Mucosa of descending colon (tissue), 3 donors: ENCODE measurements at regions not wholly inside any gene's neighbourhood (a gene's known extent, or its start where the extent isn't known, plus 50 kb on each side); places are given as distances from the start of the nearest gene placed in this dataset.
A peak's percentile ranks its signal among the peaks of the same experiment; 100 is the strongest.

Experiments used
- ATAC-seq: fragments of 200-7000 bp; cut with Tn5 transposase; one replicate; pipeline ENCODE4 v1.9.1; 2020; ENCODE audit warnings: mild to moderate bottlenecking, moderate library complexity
- DNase-seq, 3 donors: peaks; one replicate each; pipeline ENCODE4 v3.0.0-alpha.2; 2020
- H3K36me3 ChIP-seq: fragments of 200-600 bp; one replicate; pipeline ENCODE4 v1.8.0; 2021; ENCODE audit warnings: low read depth, mild to moderate bottlenecking
- H3K4me1 ChIP-seq: fragments of 200-600 bp; one replicate; pipeline ENCODE4 v1.8.0; 2021; ENCODE audit warnings: low read depth, mild to moderate bottlenecking
- H3K4me3 ChIP-seq: fragments of 200-600 bp; one replicate; pipeline ENCODE4 v1.8.0; 2021; ENCODE audit warnings: mild to moderate bottlenecking
- H3K9me3 ChIP-seq: fragments of 200-600 bp; one replicate; pipeline ENCODE4 v1.8.0; 2021; ENCODE audit warnings: mild to moderate bottlenecking
- intact Hi-C, 2 donors: fragments of 100-400 bp; cut with DNase I in 1 of 2; cut with micrococcal nuclease in 1 of 2; formaldehyde crosslinking; loops; one replicate each; pipeline versions ENCODE4 v1.11.0 to v1.11.1; 2022; cut with DNase I, micrococcal nuclease
- TF ChIP-seq, protein P1 (sequence below): fragments of 200-600 bp; IDR thresholded peaks from one replicate; pipeline ENCODE4 v1.8.0; 2022; ENCODE audit warnings: antibody characterized with exemption, mild to moderate bottlenecking
- donor health status: DM: no; HTN: no; CAD: no; lungs with moderate emphysema.
- donor health status: DM: no; HTN: no; CAD: no.
- donor health status: DM: no; HTN: yes; CAD: no.

GRCh38 chr12:91424506-91424905 lies 241.9 kb upstream of the DCN start:
- Histone ChIP-seq H3K4me1 (peaks cover 6% of the 10 kb centered on the region), H3K36me3 (no peaks in the 10 kb centered on the region), H3K4me3 (no peak overlapping the region), H3K9me3 (no peaks in the 10 kb centered on the region)
- intact Hi-C loops: no loop called here
- DNase-seq: no peak
- TF ChIP-seq, protein P1, sequence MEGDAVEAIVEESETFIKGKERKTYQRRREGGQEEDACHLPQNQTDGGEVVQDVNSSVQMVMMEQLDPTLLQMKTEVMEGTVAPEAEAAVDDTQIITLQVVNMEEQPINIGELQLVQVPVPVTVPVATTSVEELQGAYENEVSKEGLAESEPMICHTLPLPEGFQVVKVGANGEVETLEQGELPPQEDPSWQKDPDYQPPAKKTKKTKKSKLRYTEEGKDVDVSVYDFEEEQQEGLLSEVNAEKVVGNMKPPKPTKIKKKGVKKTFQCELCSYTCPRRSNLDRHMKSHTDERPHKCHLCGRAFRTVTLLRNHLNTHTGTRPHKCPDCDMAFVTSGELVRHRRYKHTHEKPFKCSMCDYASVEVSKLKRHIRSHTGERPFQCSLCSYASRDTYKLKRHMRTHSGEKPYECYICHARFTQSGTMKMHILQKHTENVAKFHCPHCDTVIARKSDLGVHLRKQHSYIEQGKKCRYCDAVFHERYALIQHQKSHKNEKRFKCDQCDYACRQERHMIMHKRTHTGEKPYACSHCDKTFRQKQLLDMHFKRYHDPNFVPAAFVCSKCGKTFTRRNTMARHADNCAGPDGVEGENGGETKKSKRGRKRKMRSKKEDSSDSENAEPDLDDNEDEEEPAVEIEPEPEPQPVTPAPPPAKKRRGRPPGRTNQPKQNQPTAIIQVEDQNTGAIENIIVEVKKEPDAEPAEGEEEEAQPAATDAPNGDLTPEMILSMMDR: no peak
- ATAC-seq: no peak

GRCh38 chr12:91423693-91424050 lies 241.1 kb upstream of the DCN start:
- peaks cover 6% of the 10 kb centered on the region for H3K4me1 ChIP-seq
- TF ChIP-seq, protein P1: no peak
- no peak for DNase-seq
- intact Hi-C loops: no loop called here
- no peak for ATAC-seq
- no peaks in the 10 kb centered on the region for H3K9me3 ChIP-seq
- H3K36me3 ChIP-seq: no peaks in the 10 kb centered on the region
- H3K4me3 ChIP-seq: no peak overlapping the region

- intact Hi-C loops: no loop called here
- DNase-seq: no peak
- Histone ChIP-seq H3K4me1 (peaks cover 6% of the 10 kb centered on the region), H3K9me3 (no peaks in the 10 kb centered on the region), H3K36me3 (no peaks in the 10 kb centered on the region), H3K4me3 (no peak overlapping the region)
- ATAC-seq: no peak
- TF ChIP-seq, protein P1: no peak
These were observed 240.4 kb upstream of the DCN start for GRCh38 chr12:91422811-91423692.

- ATAC-seq (peak; percentile 91), DNase-seq (peak in 1 of 3 donors; percentile 31)
- Histone ChIP-seq H3K4me3 (no peak overlapping the region), H3K36me3 (no peaks in the 10 kb centered on the region), H3K4me1 (peaks cover 6% of the 10 kb centered on the region), H3K9me3 (no peaks in the 10 kb centered on the region)
- intact Hi-C loops: no loop called here
- TF ChIP-seq, protein P1: no peak
These were observed 239.5 kb upstream of the DCN start for GRCh38 chr12:91422127-91422526.

DNA sequence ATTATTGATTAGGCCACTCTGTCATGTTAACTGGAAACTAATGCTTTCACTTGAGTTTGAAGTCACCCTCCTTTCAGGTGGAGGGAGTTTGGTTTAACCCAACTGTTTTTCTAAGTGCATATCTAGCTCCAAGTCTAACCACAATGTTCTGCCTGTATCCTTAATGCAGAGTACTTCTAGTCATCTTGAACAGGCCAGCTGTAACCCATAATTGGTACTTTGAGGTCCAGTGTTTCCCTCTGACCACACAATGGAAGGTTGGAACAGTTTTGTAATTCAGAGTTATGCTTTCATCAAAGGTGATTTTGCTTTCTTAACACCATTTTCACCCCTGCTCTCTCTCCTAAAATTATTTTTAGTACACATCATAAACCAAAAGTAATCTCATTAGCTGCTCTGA lies 237.2 kb upstream of the DCN start:
- TF ChIP-seq, protein P1: no peak
- ATAC-seq: no peak
- Histone ChIP-seq H3K9me3 (no peaks in the 10 kb centered on the region), H3K36me3 (no peaks in the 10 kb centered on the region), H3K4me3 (no peak overlapping the region), H3K4me1 (peaks cover 6% of the 10 kb centered on the region)
- DNase-seq: no peak
- intact Hi-C loops: no loop called here
